ENCODE measurements at regions not wholly inside any gene's neighbourhood (a gene's known extent, or its start where the extent isn't known, plus 50 kb on each side); places are given as distances from the start of the nearest gene placed in this dataset.

GRCh38 chr7:85997515-85997914, 646.2 kb upstream of the GRM3 start:
- Histone ChIP-seq H3K9ac (ENCODE audit: low read length) (no peak overlapping the region), H2AFZ (ENCODE audit: low read depth, low read length, poor library complexity, severe bottlenecking) (no peak overlapping the region), H3K36me3 (ENCODE audit: control insufficient read depth in 1 of 2, insufficient read depth in 2 of 2, low read length in 2 of 2) (no peaks in the 10 kb centered on the region), H3K4me3 (replicated peaks in 1 of 2; ENCODE audit: low read depth in 1 of 2, low read length in 2 of 2) (no peak overlapping the region), H3K79me2 (ENCODE audit: insufficient read depth, low read length) (no peaks in the 10 kb centered on the region), H3K4me1 (ENCODE audit: control insufficient read depth in 1 of 2, insufficient read depth in 2 of 2, low read length in 2 of 2) (no peaks in the 10 kb centered on the region), H4K20me1 (ENCODE audit: insufficient read depth) (no peaks in the 10 kb centered on the region), H3K4me2 (ENCODE audit: low read length) (no peak overlapping the region), H3K9me2 (ENCODE audit: insufficient read depth) (no peaks in the 10 kb centered on the region), H3K27ac (ENCODE audit: low read depth, low read length) (no peak overlapping the region), H3K27me3 (ENCODE audit: insufficient read depth, low read length) (no peaks in the 10 kb centered on the region), H3K9me3 (ENCODE audit: control insufficient read depth in 1 of 2, insufficient read depth in 1 of 2, low read depth in 1 of 2, low read length in 2 of 2) (no peaks in the 10 kb centered on the region)
- intact Hi-C loops (cut with micrococcal nuclease), result no loop called here
- TF ChIP-seq YY1 (IDR thresholded peaks at IDR 0.05; ENCODE audit: extremely low read depth, insufficient replicate concordance, low read depth, low read length) (no peak), ZNF274 (IDR thresholded peaks at IDR 0.05; ENCODE audit: low read depth, low read length) (no peak), CBX3 (IDR thresholded peaks at IDR 0.05; ENCODE audit: low read depth) (no peak), ZFX (IDR thresholded peaks at IDR 0.05) (no peak)
- ChIA-PET POLR2A (no interaction called here), RAD21 (ENCODE audit: low non-redundant PET in 1 of 2, low total read pairs in 2 of 2, uncharacterized antibody in 2 of 2, unreplicated experiment in 2 of 2) (no interaction called here), CTCF (no interaction called here)
- BruUV-seq (replicated peaks), result no TSS peak
- ATAC-seq (no peak), DNase-seq (ENCODE audit: low read depth, low spot score) (no peak)

- Histone ChIP-seq H3K4me2 (ENCODE audit: low read length) (no peak overlapping the region), H3K4me1 (ENCODE audit: control insufficient read depth in 1 of 2, insufficient read depth in 2 of 2, low read length in 2 of 2) (no peaks in the 10 kb centered on the region), H3K9me2 (ENCODE audit: insufficient read depth) (no peaks in the 10 kb centered on the region), H3K27ac (ENCODE audit: low read depth, low read length) (no peak overlapping the region), H4K20me1 (ENCODE audit: insufficient read depth) (no peaks in the 10 kb centered on the region), H3K79me2 (ENCODE audit: insufficient read depth, low read length) (no peaks in the 10 kb centered on the region), H3K27me3 (ENCODE audit: insufficient read depth, low read length) (no peaks in the 10 kb centered on the region), H3K36me3 (ENCODE audit: control insufficient read depth in 1 of 2, insufficient read depth in 2 of 2, low read length in 2 of 2) (no peaks in the 10 kb centered on the region), H2AFZ (ENCODE audit: low read depth, low read length, poor library complexity, severe bottlenecking) (no peak overlapping the region), H3K9me3 (ENCODE audit: control insufficient read depth in 1 of 2, insufficient read depth in 1 of 2, low read depth in 1 of 2, low read length in 2 of 2) (no peaks in the 10 kb centered on the region), H3K9ac (ENCODE audit: low read length) (no peak overlapping the region), H3K4me3 (replicated peaks in 1 of 2; ENCODE audit: low read depth in 1 of 2, low read length in 2 of 2) (no peak overlapping the region)
- intact Hi-C loops (cut with micrococcal nuclease), result no loop called here
- ATAC-seq (no peak), DNase-seq (ENCODE audit: low read depth, low spot score) (no peak)
- no TSS peak for BruUV-seq (replicated peaks)
- CTCF ChIA-PET, result no interaction called here
- TF ChIP-seq SRF (IDR thresholded peaks at IDR 0.05; ENCODE audit: low read depth), result no peak
- TF ChIP-seq FOSL1 (IDR thresholded peaks at IDR 0.05; ENCODE audit: low read depth), result no peak
- TF ChIP-seq EGR1 (IDR thresholded peaks at IDR 0.05; ENCODE audit: low read depth), result no peak
- no peak for TF ChIP-seq EZH2phosphoT487 (IDR thresholded peaks at IDR 0.05; ENCODE audit: borderline replicate concordance)
- TF ChIP-seq ZBTB33 (IDR thresholded peaks at IDR 0.05; ENCODE audit: extremely low read depth, insufficient replicate concordance, low read length), result no peak
- TF ChIP-seq CTCF (IDR thresholded peaks at IDR 0.05 in 2 of 3, conservative IDR thresholded peaks at IDR 0.05 in 1 of 3; ENCODE audit: borderline replicate concordance in 1 of 3, insufficient read depth in 1 of 3, low read depth in 2 of 3, low read length in 2 of 3), result no peak
- TF ChIP-seq CBX3 (IDR thresholded peaks at IDR 0.05; ENCODE audit: low read depth), result no peak
- no peak for TF ChIP-seq RAD21 (IDR thresholded peaks at IDR 0.05; ENCODE audit: low read depth)
- no peak for TF ChIP-seq ELF1 (IDR thresholded peaks at IDR 0.05; ENCODE audit: borderline replicate concordance, low read depth)
- no peak for TF ChIP-seq POLR2AphosphoS5 (IDR thresholded peaks at IDR 0.05; ENCODE audit: low read depth, low read length)
- TF ChIP-seq SP1 (IDR thresholded peaks at IDR 0.05; ENCODE audit: low read depth), result no peak
- no peak for TF ChIP-seq YY1 (IDR thresholded peaks at IDR 0.05; ENCODE audit: extremely low read depth, insufficient replicate concordance, low read depth, low read length)
- POLR2A ChIA-PET, result no interaction called here
- RAD21 ChIA-PET (ENCODE audit: low non-redundant PET in 1 of 2, low total read pairs in 2 of 2, uncharacterized antibody in 2 of 2, unreplicated experiment in 2 of 2), result no interaction called here
Measured at GRCh38 chr7:85995101-85995500, 648.6 kb upstream of the GRM3 start.
